ENCODE measurements at regions not wholly inside any gene's neighbourhood (a gene's known extent, or its start where the extent isn't known, plus 50 kb on each side); places are given as distances from the start of the nearest gene placed in this dataset.

DNA sequence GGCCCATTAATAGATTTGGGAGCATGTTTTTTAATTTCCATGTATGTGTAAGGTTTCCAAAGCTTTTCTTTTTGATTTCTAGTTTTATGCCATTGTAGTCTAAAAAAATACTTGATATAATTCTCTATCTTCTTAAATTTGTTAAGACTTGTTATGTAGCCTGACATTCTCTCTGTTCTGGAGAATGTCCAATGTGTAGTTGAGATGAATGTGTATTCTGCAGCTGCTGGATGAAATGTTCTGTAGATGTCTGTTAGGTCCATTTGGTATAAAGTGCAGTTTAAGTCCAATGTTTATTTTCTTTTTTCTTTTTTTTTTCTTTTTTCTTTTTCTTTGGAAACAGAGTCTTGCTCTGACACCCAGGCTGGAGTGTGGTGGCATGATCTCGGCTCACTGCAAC, 378.5 kb upstream of the MAD2L1 start:
- H3K9me3 Mint-ChIP-seq: no peaks in the 10 kb centered on the region
- peaks cover 5% of the 10 kb centered on the region for H3K27me3 Mint-ChIP-seq (ENCODE audit: insufficient read depth)
- no peaks in the 10 kb centered on the region for H3K36me3 Mint-ChIP-seq (ENCODE audit: low read depth)
- intact Hi-C loops (cut with micrococcal nuclease): no loop called here
- DNase-seq (ENCODE audit: low spot score): no peak
- H3K27ac Mint-ChIP-seq: no peak overlapping the region
- peaks cover 12% of the 10 kb centered on the region for H3K4me1 Mint-ChIP-seq (ENCODE audit: low read depth)
- no peak overlapping the region for H3K4me3 Mint-ChIP-seq

DNA sequence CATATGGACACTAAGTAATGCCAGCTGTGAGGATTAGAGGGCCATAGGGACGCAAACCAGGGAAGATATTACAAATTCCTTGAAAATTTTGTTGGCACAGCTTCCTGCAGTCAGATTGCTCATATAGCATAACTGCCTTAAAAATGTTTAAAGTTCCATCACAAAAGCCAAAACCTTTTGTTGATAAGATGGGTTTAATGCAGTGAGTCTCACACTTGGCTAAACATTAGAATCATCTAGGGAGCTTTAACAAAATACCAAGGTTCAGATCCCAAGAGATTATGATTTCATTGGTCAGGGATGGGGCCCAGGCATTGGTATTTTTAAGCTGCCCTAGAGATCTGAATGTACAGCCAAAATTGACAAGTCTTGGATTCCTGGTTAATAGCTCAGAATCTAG, 376.5 kb upstream of the MAD2L1 start:
- H3K27me3 Mint-ChIP-seq (ENCODE audit: insufficient read depth): peaks cover 5% of the 10 kb centered on the region
- intact Hi-C loops (cut with micrococcal nuclease): no loop called here
- no peaks in the 10 kb centered on the region for H3K9me3 Mint-ChIP-seq
- H3K4me3 Mint-ChIP-seq: no peak overlapping the region
- H3K4me1 Mint-ChIP-seq (ENCODE audit: low read depth): peaks cover 12% of the 10 kb centered on the region
- no peaks in the 10 kb centered on the region for H3K36me3 Mint-ChIP-seq (ENCODE audit: low read depth)
- DNase-seq (ENCODE audit: low spot score): no peak
- H3K27ac Mint-ChIP-seq: no peak overlapping the region

DNA sequence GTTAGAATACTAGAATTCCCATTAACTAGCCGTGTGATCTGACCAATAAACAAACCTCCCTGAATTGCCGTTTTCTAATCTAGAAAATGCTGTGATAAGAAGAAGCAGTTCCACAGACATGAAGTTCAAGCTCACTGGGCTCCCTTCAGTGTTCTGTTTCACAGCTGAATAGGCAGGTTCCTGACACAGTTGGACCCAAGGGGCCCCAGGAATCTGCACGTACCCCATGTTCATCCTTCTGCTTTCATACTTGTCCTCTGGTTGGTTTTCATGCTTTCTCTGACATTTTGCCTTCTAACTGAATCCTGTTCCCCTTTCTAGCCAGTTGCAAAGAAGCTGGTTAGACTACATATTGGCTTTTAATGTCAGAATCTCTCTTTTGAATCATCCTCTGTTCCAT, 374.1 kb upstream of the MAD2L1 start:
- DNase-seq (ENCODE audit: low spot score): no peak
- intact Hi-C loops (cut with micrococcal nuclease): no loop called here
- no peaks in the 10 kb centered on the region for H3K36me3 Mint-ChIP-seq (ENCODE audit: low read depth)
- H3K27ac Mint-ChIP-seq: no peak overlapping the region
- H3K9me3 Mint-ChIP-seq: no peaks in the 10 kb centered on the region
- H3K4me3 Mint-ChIP-seq: no peak overlapping the region
- peaks cover 5% of the 10 kb centered on the region for H3K27me3 Mint-ChIP-seq (ENCODE audit: insufficient read depth)
- H3K4me1 Mint-ChIP-seq (ENCODE audit: low read depth): peaks cover 3% of the 10 kb centered on the region

DNA sequence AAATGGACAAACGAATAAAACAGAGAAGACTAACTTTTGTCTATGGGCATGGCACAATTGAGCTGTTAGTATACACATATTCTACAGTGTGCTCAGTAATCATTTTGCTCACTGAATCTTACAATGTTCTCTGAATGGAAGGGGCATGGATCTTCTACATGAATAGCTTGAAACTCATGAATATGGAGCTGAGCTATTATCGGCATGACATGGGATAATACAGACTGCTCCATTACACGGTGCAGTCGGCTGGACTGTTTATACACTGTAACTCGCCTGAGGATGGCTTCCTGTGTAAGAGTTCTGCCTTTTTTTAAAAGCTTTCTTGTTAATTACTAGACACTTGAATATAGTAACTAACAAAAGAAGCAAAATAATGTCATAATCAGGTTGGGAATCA, 368.5 kb upstream of the MAD2L1 start:
- Mint-ChIP-seq H3K9me3 (no peaks in the 10 kb centered on the region), H3K4me1 (ENCODE audit: low read depth) (no peaks in the 10 kb centered on the region), H3K27me3 (ENCODE audit: insufficient read depth) (no peaks in the 10 kb centered on the region), H3K27ac (no peak overlapping the region), H3K36me3 (ENCODE audit: low read depth) (no peaks in the 10 kb centered on the region), H3K4me3 (no peak overlapping the region)
- DNase-seq (ENCODE audit: low spot score): no peak
- intact Hi-C loops (cut with micrococcal nuclease): no loop called here

DNA sequence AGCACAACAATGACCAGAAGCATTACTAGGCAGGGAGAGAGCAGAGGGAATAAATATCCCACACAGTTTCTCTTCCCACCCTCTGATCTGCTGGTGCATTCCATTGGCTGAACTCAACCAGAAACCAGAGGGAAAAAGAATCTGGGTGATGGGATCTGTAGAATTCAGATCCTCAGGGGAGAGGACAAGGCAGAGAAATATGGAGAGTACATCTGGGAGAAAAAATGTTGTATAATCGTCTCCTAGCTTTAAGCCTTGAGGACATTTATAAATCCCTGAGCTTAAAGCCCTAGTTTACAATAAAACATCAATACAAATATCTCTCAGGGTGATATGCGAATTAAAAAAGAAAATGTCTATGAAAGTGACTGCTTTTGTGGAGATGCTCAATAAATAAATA, 368.1 kb upstream of the MAD2L1 start:
- Mint-ChIP-seq H3K9me3 (no peaks in the 10 kb centered on the region), H3K36me3 (ENCODE audit: low read depth) (no peaks in the 10 kb centered on the region), H3K27me3 (ENCODE audit: insufficient read depth) (no peaks in the 10 kb centered on the region), H3K27ac (no peak overlapping the region), H3K4me1 (ENCODE audit: low read depth) (no peaks in the 10 kb centered on the region), H3K4me3 (no peak overlapping the region)
- no peak for DNase-seq (ENCODE audit: low spot score)
- intact Hi-C loops (cut with micrococcal nuclease): no loop called here

DNA sequence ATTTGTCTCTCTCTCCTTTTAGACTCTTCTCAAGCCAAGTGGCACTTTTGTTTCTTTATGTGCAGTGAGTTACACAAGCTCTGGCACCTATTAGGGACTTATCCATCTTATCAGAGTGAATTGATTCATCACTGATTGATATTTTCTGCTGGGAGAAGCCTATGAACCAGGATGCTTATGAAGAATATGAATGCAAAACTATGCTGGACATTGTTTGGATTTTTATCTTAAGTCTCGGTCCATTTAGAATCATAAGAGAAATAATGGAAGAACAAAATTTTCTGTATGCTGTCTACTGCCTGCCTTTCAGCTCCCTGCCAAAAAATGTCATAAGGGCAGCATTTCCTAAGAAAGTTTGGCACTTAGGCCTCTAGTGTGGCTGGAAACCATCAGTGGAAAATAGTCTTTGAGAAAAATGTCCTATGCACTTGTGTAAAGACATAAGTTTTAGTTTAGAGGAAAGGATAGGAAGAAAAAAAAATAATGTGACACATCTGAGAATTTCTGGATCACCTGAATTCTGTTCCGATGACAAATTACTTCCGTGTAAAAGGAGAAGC, 365.7 kb upstream of the MAD2L1 start:
- no peaks in the 10 kb centered on the region for H3K4me1 Mint-ChIP-seq (ENCODE audit: low read depth)
- H3K27ac Mint-ChIP-seq: no peak overlapping the region
- no peaks in the 10 kb centered on the region for H3K9me3 Mint-ChIP-seq
- H3K27me3 Mint-ChIP-seq (ENCODE audit: insufficient read depth): no peaks in the 10 kb centered on the region
- no peaks in the 10 kb centered on the region for H3K36me3 Mint-ChIP-seq (ENCODE audit: low read depth)
- no peak for DNase-seq (ENCODE audit: low spot score)
- no peak overlapping the region for H3K4me3 Mint-ChIP-seq
- intact Hi-C loops (cut with micrococcal nuclease): no loop called here

DNA sequence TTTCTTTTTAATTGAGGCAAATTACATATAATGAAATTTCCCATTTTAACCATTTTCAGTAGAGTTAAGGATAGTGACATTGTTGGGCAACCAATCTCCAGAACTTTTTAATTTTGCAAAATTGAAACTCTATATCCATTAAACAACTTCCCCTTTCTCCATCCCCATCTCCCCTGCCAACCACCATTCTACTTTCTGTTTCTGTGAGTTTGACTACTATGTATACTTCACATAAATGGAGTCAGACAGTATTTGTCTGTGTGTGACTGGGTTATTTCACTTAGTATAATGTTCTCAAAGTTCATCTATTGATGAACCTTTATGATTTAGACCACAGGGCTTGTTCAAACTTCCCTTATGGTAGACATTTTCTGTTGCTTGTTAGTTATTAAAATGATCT, 364.5 kb upstream of the MAD2L1 start:
- H3K27me3 Mint-ChIP-seq (ENCODE audit: insufficient read depth): no peaks in the 10 kb centered on the region
- intact Hi-C loops (cut with micrococcal nuclease): no loop called here
- no peaks in the 10 kb centered on the region for H3K9me3 Mint-ChIP-seq
- H3K27ac Mint-ChIP-seq: no peak overlapping the region
- H3K4me1 Mint-ChIP-seq (ENCODE audit: low read depth): no peaks in the 10 kb centered on the region
- DNase-seq (ENCODE audit: low spot score): no peak
- no peak overlapping the region for H3K4me3 Mint-ChIP-seq
- no peaks in the 10 kb centered on the region for H3K36me3 Mint-ChIP-seq (ENCODE audit: low read depth)

DNA sequence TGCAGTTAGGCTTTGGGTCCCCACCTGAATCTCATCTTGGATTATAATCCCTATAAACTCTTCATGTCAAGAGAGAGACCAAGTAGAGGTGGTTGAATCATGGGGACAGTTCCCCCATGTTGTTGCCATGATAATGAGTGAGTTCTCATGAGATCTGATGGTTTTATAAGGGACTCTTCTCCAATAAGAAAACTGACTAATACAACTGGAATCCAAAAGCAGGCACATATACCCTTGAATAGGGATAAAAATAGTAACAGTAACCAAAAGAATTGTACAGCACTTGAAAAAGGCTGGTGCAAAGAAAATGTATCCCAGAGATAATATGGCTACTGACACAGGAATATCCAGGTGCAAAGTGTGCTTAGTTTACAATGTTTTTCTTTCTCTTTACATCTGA, 351.5 kb upstream of the MAD2L1 start:
- intact Hi-C loops (cut with micrococcal nuclease): no loop called here
- Mint-ChIP-seq H3K9me3 (no peaks in the 10 kb centered on the region), H3K27ac (no peak overlapping the region), H3K36me3 (ENCODE audit: low read depth) (no peaks in the 10 kb centered on the region), H3K4me3 (no peak overlapping the region), H3K27me3 (ENCODE audit: insufficient read depth) (no peaks in the 10 kb centered on the region), H3K4me1 (ENCODE audit: low read depth) (no peaks in the 10 kb centered on the region)
- DNase-seq (ENCODE audit: low spot score): no peak

DNA sequence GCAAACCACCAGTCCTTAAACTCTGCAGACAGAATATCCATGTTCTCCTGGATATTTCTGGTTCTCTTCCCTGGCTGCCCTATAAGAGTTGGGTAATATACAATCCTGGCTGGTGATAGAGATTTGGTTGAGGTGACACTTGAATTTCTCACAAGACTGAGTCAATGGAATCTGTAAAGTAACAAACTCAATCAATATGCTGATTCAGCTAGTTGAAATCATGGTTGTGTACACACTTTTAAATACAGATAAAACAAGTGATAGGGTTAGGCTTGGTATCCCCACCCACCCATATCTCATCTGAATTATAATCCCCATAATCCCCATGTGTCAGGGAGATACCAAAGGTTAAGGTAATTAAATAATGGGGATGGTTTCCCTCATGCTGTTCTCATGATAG, 349.2 kb upstream of the MAD2L1 start:
- Mint-ChIP-seq H3K27me3 (ENCODE audit: insufficient read depth) (no peaks in the 10 kb centered on the region), H3K4me1 (ENCODE audit: low read depth) (no peaks in the 10 kb centered on the region), H3K27ac (no peak overlapping the region), H3K36me3 (ENCODE audit: low read depth) (no peaks in the 10 kb centered on the region), H3K9me3 (peaks cover 6% of the 10 kb centered on the region), H3K4me3 (no peak overlapping the region)
- no peak for DNase-seq (ENCODE audit: low spot score)
- intact Hi-C loops (cut with micrococcal nuclease): no loop called here

DNA sequence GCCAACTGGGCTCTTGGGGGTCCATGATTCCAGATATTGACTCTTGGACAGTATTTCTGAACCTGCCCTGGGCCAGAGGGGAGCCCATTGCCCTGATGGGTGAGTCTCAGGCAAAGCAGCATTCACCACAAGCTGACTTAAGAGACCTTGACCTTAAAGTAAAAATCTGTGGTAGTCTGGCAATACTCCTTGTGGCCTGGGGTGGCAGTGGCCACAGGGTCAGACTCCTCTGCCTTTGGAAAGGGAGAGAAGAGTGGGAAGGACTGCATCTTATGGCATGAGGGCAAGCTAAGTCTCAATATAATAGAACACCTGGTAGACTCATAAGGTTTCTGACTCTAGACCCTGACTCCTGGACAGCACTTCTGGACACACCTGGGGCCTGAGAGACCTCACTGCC, 340.3 kb upstream of the MAD2L1 start:
- Mint-ChIP-seq H3K4me1 (ENCODE audit: low read depth) (no peaks in the 10 kb centered on the region), H3K36me3 (ENCODE audit: low read depth) (no peaks in the 10 kb centered on the region), H3K4me3 (no peak overlapping the region), H3K27me3 (ENCODE audit: insufficient read depth) (no peaks in the 10 kb centered on the region), H3K27ac (no peak overlapping the region), H3K9me3 (peaks cover 15% of the 10 kb centered on the region)
- intact Hi-C loops (cut with micrococcal nuclease): no loop called here
- no peak for DNase-seq (ENCODE audit: low spot score)

DNA sequence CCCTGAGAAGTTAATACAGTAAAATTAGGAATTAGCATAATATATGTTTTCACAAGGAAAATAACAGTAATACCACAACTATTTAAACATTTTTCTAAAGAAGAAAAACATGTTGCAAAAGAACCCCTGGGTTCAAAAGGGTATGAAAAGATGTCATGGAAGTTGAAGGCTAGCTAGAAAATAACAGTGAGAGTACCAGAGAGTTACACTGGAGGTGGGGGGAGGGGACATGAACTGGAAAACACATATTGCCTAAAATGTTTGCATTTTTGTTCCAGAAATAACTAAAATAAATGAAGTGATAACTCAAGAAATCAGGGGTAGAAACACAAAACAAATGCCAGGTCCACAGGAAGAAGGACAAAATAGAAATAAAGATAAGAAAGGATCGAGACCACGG, 336.6 kb upstream of the MAD2L1 start:
- Mint-ChIP-seq H3K27me3 (ENCODE audit: insufficient read depth) (no peaks in the 10 kb centered on the region), H3K4me3 (no peak overlapping the region), H3K36me3 (ENCODE audit: low read depth) (no peaks in the 10 kb centered on the region), H3K9me3 (no peaks in the 10 kb centered on the region), H3K4me1 (ENCODE audit: low read depth) (no peaks in the 10 kb centered on the region), H3K27ac (no peak overlapping the region)
- intact Hi-C loops (cut with micrococcal nuclease): no loop called here
- no peak for DNase-seq (ENCODE audit: low spot score)

DNA sequence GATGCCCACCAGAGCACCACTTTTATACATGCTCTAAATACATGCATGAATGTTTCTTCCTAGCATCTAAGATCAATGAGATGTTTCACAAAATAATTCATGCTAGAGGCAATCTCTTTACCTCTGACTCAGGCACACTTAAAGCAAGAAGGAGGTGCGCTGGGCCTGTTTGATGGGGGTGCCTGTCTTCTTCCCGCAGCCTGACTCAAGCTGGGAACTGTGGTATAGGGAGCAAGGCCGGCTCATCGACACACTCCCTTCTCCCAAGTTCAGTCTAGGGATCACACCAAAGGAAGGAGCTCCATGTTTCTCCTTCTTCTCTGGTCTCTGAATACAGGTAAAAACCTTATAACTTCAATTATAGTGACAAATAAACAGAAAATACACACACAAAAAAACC, 333.8 kb upstream of the MAD2L1 start:
- intact Hi-C loops (cut with micrococcal nuclease): no loop called here
- Mint-ChIP-seq H3K27me3 (ENCODE audit: insufficient read depth) (peaks cover 6% of the 10 kb centered on the region), H3K4me3 (no peak overlapping the region), H3K4me1 (ENCODE audit: low read depth) (no peaks in the 10 kb centered on the region), H3K36me3 (ENCODE audit: low read depth) (no peaks in the 10 kb centered on the region), H3K9me3 (no peaks in the 10 kb centered on the region), H3K27ac (no peak overlapping the region)
- no peak for DNase-seq (ENCODE audit: low spot score)

DNA sequence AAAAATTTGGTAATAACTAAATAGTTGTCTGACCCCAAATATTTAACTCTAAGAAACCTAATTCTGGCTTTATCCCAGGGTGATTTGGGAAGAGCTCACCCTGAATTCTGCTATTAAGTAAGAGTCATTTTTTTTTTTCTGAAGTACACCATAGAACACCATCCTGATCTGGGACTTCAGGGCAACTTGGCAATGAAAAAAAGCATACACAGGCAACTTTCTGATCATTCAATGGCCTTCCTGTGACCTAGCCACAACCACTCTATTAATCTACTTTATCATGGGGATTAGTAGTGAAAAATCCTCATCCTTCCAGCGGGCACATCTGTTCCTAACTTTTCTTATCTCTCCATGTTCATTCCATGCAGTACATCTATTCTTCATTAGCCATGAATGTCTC, 333.2 kb upstream of the MAD2L1 start:
- Mint-ChIP-seq H3K27ac (no peak overlapping the region), H3K4me1 (ENCODE audit: low read depth) (no peaks in the 10 kb centered on the region), H3K4me3 (no peak overlapping the region), H3K27me3 (ENCODE audit: insufficient read depth) (peaks cover 6% of the 10 kb centered on the region), H3K36me3 (ENCODE audit: low read depth) (no peaks in the 10 kb centered on the region), H3K9me3 (no peaks in the 10 kb centered on the region)
- DNase-seq (ENCODE audit: low spot score): no peak
- intact Hi-C loops (cut with micrococcal nuclease): no loop called here

DNA sequence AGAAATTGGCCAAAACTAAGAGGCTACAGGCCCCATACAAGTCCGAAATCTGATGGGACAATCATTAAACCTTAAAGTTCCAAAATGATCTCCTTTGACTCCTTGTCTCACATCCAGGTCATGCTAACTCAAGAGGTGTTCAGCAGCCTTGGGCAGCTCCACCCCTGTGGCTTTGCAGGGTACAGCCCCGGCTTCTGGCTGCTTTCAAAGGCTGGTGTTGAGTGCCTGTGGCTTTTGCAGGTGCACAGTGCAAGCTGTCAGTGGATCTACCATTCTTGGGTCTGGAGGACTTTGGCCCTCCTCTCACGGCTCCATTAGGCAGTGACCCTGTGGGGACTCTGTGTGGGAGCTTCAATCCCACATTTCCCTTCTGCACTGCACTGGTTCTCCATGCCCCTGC, 329.1 kb upstream of the MAD2L1 start:
- Mint-ChIP-seq H3K9me3 (no peaks in the 10 kb centered on the region), H3K4me3 (no peak overlapping the region), H3K27me3 (ENCODE audit: insufficient read depth) (peaks cover 6% of the 10 kb centered on the region), H3K36me3 (ENCODE audit: low read depth) (no peaks in the 10 kb centered on the region), H3K27ac (no peak overlapping the region), H3K4me1 (ENCODE audit: low read depth) (no peaks in the 10 kb centered on the region)
- DNase-seq (ENCODE audit: low spot score): no peak
- intact Hi-C loops (cut with micrococcal nuclease): no loop called here
